ENCODE measurements at regions not wholly inside any gene's neighbourhood (a gene's known extent, or its start where the extent isn't known, plus 50 kb on each side); places are given as distances from the start of the nearest gene placed in this dataset.

DNA sequence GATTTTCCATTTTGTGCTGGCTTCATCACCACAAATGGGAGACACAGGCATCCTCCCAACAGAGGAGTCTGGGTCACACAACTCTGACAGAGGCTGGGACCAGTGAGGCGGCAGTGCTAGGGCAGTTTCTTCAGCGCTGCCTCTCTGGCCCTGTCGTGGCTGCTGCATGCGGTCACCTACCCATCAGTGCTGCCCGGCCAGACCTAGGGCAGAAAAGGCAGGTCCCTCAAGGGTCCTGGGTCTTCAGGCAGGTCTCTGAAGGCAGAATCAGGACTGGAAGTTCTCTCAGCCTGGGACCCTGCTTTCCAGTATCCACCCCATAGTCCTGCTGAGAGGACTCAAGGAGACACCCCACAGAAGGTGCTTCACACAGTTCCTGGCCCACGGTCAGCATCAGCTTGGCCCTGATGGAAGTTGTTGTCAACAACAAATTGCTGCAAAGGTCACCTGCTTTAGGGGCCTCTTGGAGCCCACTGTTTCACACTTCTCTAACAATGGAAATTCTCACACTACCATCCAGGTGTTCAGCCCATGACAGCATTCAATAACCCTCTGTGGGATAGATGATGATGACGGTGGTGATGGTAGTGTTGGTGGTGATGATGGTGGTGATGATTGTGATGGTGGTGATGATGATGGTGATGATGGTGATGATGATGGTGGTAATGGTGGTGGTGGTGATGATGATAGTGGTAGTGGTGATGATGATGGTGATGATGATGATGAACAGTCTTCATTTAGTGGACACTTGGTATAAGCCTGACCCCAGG is 146.4 kb upstream of the PPP1R26 start:
- DNase-seq (ENCODE audit: low read depth): no peak
- TF ChIP-seq, protein P1, sequence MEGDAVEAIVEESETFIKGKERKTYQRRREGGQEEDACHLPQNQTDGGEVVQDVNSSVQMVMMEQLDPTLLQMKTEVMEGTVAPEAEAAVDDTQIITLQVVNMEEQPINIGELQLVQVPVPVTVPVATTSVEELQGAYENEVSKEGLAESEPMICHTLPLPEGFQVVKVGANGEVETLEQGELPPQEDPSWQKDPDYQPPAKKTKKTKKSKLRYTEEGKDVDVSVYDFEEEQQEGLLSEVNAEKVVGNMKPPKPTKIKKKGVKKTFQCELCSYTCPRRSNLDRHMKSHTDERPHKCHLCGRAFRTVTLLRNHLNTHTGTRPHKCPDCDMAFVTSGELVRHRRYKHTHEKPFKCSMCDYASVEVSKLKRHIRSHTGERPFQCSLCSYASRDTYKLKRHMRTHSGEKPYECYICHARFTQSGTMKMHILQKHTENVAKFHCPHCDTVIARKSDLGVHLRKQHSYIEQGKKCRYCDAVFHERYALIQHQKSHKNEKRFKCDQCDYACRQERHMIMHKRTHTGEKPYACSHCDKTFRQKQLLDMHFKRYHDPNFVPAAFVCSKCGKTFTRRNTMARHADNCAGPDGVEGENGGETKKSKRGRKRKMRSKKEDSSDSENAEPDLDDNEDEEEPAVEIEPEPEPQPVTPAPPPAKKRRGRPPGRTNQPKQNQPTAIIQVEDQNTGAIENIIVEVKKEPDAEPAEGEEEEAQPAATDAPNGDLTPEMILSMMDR (conservative IDR thresholded peaks at IDR 0.05; ENCODE audit: control insufficient read depth, insufficient read depth, low read depth, low read length): no peak
- no peak overlapping the region for H3K4me3 ChIP-seq (ENCODE audit: control insufficient read depth, low read depth, low read length)

DNA sequence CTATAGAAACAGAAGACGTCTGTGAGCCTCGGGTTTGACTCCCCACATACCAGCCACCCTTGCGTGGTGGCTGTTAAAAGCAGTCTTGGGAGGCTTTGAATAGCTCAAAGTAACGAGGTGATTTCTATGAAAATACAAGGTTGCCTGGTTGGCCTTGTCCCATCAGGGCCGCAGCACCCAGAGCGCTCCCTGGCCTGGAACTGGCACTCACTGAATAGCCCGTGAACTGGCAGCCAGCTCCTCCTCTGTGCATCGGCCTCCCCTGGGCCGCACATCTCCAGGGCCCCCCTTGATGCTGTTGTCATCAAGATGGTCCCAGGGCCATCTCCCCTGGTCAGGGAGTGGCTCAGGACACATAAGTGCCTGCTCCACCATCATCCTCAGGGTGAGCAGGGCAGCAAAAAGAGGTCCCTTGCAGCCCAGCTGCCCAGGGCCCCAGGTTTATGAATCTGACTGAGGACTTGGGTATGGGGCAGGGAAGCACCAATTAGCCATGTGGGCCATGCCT is 144.6 kb upstream of the PPP1R26 start:
- TF ChIP-seq, protein P1 (conservative IDR thresholded peaks at IDR 0.05; ENCODE audit: control insufficient read depth, insufficient read depth, low read depth, low read length): no peak
- H3K4me3 ChIP-seq (ENCODE audit: control insufficient read depth, low read depth, low read length): no peak overlapping the region
- no peak for DNase-seq (ENCODE audit: low read depth)

DNA sequence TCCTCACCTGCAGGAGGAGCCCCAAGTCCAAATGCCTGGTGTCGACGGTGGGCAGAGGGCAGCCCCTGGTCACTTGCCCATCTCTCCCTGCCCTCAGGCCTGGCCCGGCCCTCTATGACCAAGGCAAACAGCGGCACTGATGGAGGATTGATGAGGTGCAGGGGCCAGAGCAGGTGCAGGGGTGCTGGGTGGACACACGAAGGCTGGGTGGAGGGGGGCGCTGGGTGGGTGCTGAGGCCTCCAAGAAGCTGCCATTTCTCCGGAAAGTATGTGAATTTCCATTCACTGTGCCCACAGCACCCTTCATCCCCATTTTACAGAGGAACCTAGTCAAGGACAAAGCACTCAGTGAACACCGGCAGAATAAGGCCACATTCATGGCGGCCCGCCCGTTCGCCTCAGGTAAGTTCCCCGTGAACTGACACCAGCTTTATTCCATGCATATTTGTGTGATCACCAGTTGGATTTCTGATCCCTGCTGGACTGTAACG is 143.8 kb upstream of the PPP1R26 start:
- H3K4me3 ChIP-seq (ENCODE audit: control insufficient read depth, low read depth, low read length): no peak overlapping the region
- TF ChIP-seq, protein P1 (conservative IDR thresholded peaks at IDR 0.05; ENCODE audit: control insufficient read depth, insufficient read depth, low read depth, low read length): no peak
- no peak for DNase-seq (ENCODE audit: low read depth)

DNA sequence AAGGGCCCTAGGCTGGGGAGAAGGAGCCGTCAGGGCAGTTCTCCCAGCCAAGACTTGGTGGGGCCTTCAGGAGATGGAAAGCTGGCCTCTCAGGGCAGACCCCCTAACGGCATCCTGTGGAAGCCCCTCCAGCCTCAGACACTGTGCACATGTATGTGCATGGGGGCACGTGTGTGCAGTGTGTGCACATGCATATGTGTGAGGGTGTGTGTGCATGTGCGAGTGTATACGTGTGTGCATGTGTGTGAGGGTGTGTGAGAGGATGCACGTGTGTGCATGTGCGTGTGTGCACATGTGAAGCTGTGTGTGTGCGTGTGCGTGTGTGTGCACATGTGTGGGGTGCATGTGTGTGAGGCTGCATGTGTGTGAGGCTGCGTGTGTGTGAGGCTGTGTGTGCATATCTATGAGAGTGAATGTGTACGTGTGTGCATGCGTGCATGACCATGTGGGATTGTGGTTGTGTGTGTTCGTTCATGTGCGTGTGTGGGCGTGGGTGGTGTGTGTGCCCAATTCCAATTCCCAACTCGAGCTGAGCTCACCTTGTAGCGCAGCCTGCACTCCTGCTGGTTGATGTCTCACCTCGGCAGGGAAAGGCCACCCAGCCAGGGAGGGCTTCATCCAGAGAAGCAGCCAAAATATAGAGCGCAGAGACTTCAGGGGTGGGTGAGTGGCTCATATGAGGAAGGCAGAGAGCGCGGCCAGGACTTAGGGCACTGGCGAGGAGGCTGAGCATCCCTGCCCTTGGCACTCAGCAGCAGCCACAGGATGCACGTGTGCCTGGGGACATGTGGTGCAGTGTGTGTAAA is 142.7 kb upstream of the PPP1R26 start:
- no peak for DNase-seq (ENCODE audit: low read depth)
- H3K4me3 ChIP-seq (ENCODE audit: control insufficient read depth, low read depth, low read length): no peak overlapping the region
- TF ChIP-seq, protein P1 (conservative IDR thresholded peaks at IDR 0.05; ENCODE audit: control insufficient read depth, insufficient read depth, low read depth, low read length): no peak

DNA sequence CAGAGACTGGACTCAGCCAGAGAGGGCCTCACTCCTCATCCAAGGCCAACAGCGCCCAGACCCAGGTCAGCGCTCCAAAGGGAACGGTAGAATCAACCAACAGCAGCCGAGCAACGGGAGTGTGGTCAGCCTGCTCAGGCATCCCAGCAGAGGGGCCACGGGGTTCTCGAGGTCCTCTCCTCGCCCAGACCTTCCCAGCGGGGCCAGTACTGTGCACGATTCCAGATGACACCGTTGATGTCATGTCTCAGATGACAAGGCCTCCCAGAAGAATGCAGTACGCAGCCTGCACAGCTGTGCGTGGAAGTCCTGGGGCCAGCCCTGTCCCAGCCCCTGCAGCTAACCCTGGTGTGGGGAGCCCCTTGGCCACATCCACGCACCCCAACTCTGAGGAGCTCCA is 141.0 kb upstream of the PPP1R26 start:
- H3K4me3 ChIP-seq (ENCODE audit: control insufficient read depth, low read depth, low read length): no peak overlapping the region
- TF ChIP-seq, protein P1 (conservative IDR thresholded peaks at IDR 0.05; ENCODE audit: control insufficient read depth, insufficient read depth, low read depth, low read length): no peak
- DNase-seq (ENCODE audit: low read depth): no peak

DNA sequence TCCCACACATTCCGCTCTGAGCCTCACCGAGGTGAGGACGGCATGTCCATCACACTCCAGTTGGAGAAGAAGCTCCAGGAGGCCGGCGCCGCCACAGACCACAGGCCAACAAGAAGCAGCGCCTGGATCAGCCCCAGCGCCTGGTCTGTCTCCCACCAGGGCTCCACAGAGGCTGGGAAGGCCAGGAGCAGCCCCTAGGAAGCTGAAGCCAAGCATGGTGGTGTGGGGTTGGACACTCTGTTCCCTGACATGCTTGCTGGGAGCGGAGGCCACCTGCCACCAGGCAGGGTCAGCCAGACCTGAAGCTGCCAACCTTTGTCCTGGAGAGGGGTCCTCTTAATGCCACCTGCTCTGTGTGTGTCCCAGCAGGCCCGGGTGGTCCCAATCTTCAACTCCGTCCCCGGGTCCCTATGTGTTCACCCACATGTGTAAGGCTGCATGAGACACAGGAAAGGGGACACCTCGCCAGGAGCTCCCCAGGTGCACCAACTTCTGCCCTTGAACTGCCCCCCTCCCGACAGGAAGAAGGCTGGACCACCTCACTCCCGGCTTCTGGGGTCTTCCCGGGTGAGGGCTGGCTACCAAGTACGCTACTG is 140.1 kb upstream of the PPP1R26 start:
- no peak overlapping the region for H3K4me3 ChIP-seq (ENCODE audit: control insufficient read depth, low read depth, low read length)
- DNase-seq (ENCODE audit: low read depth): no peak
- TF ChIP-seq, protein P1 (conservative IDR thresholded peaks at IDR 0.05; ENCODE audit: control insufficient read depth, insufficient read depth, low read depth, low read length): no peak

Data from fibroblast of mammary gland (primary cell).